ENCODE measurements at regions not wholly inside any gene's neighbourhood (a gene's known extent, or its start where the extent isn't known, plus 50 kb on each side); places are given as distances from the start of the nearest gene placed in this dataset.

GRCh38 chr3:28039829-28040228 lies 201.6 kb upstream of the CMC1 start:
- no peak for TF ChIP-seq CTCF (IDR thresholded peaks at IDR 0.05)
- no peak for TF ChIP-seq POLR2A (IDR thresholded peaks at IDR 0.05)

All from breast epithelium (tissue), 3 donors.